ENCODE measurements at regions not wholly inside any gene's neighbourhood (a gene's known extent, or its start where the extent isn't known, plus 50 kb on each side); places are given as distances from the start of the nearest gene placed in this dataset.

- TF ChIP-seq CTCF (IDR thresholded peaks at IDR 0.05): no peak
- TF ChIP-seq POLR2A (IDR thresholded peaks at IDR 0.05): no peak
- no peak for TF ChIP-seq POLR2AphosphoS5 (IDR thresholded peaks at IDR 0.05)
- TF ChIP-seq EP300 (IDR thresholded peaks at IDR 0.05; ENCODE audit: low read depth): no peak
These were observed 106.7 kb downstream of the KIF26A start for GRCh38 chr14:104245075-104245474.
